ENCODE measurements at regions not wholly inside any gene's neighbourhood (a gene's known extent, or its start where the extent isn't known, plus 50 kb on each side); places are given as distances from the start of the nearest gene placed in this dataset.

DNA sequence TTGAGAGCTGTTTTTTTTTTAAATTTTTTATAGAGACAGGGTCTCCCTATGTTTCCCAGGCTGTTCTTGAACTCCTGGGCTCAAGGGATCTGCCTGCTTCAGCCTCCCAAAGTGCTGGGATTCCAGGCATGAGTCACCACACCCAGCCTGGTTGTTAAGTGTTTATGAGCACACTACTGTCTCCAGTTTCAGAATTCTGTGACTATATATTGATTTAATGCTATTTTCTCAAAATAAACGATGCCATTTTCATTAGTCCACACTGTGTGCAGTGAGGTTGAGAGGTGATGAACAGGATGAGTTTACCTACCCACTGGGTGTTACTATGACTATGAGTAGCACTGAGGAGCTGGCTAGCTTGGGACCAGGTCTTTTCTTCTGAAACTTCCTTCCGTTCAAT is 110.9 kb upstream of the FAM180A start:
- no peak for TF ChIP-seq EZH2phosphoT487 (IDR thresholded peaks at IDR 0.05)
- TF ChIP-seq, protein P1, sequence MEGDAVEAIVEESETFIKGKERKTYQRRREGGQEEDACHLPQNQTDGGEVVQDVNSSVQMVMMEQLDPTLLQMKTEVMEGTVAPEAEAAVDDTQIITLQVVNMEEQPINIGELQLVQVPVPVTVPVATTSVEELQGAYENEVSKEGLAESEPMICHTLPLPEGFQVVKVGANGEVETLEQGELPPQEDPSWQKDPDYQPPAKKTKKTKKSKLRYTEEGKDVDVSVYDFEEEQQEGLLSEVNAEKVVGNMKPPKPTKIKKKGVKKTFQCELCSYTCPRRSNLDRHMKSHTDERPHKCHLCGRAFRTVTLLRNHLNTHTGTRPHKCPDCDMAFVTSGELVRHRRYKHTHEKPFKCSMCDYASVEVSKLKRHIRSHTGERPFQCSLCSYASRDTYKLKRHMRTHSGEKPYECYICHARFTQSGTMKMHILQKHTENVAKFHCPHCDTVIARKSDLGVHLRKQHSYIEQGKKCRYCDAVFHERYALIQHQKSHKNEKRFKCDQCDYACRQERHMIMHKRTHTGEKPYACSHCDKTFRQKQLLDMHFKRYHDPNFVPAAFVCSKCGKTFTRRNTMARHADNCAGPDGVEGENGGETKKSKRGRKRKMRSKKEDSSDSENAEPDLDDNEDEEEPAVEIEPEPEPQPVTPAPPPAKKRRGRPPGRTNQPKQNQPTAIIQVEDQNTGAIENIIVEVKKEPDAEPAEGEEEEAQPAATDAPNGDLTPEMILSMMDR (IDR thresholded peaks at IDR 0.05) = no peak
- TF ChIP-seq EZH2 (IDR thresholded peaks at IDR 0.05) = no peak
